Cardiac septum (tissue), 1 donor: ENCODE measurements at regions not wholly inside any gene's neighbourhood (a gene's known extent, or its start where the extent isn't known, plus 50 kb on each side); places are given as distances from the start of the nearest gene placed in this dataset.
"Not testable (repeated sequence)": the region's sequence is repeated elsewhere in the genome, so short reads cannot be mapped to it uniquely, and the experiment has no call there.

Experiments
- DNase-seq: peaks from one replicate; pipeline ENCODE4 v3.0.0-alpha.2; 2020; ENCODE audit warnings: low spot score
- intact Hi-C: fragments of 100-400 bp; cut with DNase I; formaldehyde crosslinking; loops from one replicate; pipeline ENCODE4 v1.14.0; 2022
- donor health status: DM: no; HTN: no; CAD: no.

- intact Hi-C loops = no loop called here
- DNase-seq = no peak
Measured at GRCh38 chr20:51935003-51935358, 132.7 kb upstream of the SALL4 start.

GRCh38 chr20:51934301-51935002, 132.1 kb upstream of the SALL4 start:
- intact Hi-C loops = no loop called here

GRCh38 chr20:51931371-51931781, 129.1 kb upstream of the SALL4 start:
- intact Hi-C loops = no loop called here
- no peak for DNase-seq

More at GRCh38 chr20:51934301-51935002, 132.1 kb upstream of the SALL4 start:
- DNase-seq = no peak

- DNase-seq = no peak
- intact Hi-C loops = no loop called here
Measured at GRCh38 chr20:51930775-51931174, 128.5 kb upstream of the SALL4 start.

- intact Hi-C loops = no loop called here
- DNase-seq = no peak
Measured at GRCh38 chr20:51928931-51929330, 126.6 kb upstream of the SALL4 start.

- DNase-seq, intact Hi-C loops: not testable (repeated sequence)
Measured at GRCh38 chr20:51927970-51928369, 125.6 kb upstream of the SALL4 start.

- DNase-seq = no peak
- intact Hi-C loops = no loop called here
Measured at GRCh38 chr20:51926670-51927305, 124.5 kb upstream of the SALL4 start.

GRCh38 chr20:51924509-51924908, 122.2 kb upstream of the SALL4 start:
- intact Hi-C loops = no loop called here
- no peak for DNase-seq

GRCh38 chr20:51923633-51924032, 121.3 kb upstream of the SALL4 start:
- no peak for DNase-seq
- intact Hi-C loops = no loop called here

- not testable (repeated sequence) for DNase-seq
Measured at GRCh38 chr20:51922812-51923211, 120.5 kb upstream of the SALL4 start.

GRCh38 chr20:51918561-51918960, 116.2 kb upstream of the SALL4 start:
- no peak for DNase-seq
- intact Hi-C loops = no loop called here

More at GRCh38 chr20:51922812-51923211, 120.5 kb upstream of the SALL4 start:
- intact Hi-C loops = not testable (repeated sequence)

GRCh38 chr20:51917886-51918535, 115.7 kb upstream of the SALL4 start:
- no peak for DNase-seq
- intact Hi-C loops = no loop called here

GRCh38 chr20:51916244-51916643, 113.9 kb upstream of the SALL4 start:
- intact Hi-C loops = no loop called here
- no peak for DNase-seq

GRCh38 chr20:51914758-51915157, 112.4 kb upstream of the SALL4 start:
- DNase-seq = no peak
- intact Hi-C loops = no loop called here

GRCh38 chr20:51910321-51911050, 108.2 kb upstream of the SALL4 start:
- DNase-seq = no peak
- intact Hi-C loops = no loop called here

GRCh38 chr20:51906679-51907078, 104.4 kb upstream of the SALL4 start:
- intact Hi-C loops = no loop called here

GRCh38 chr20:51906049-51906448, 103.7 kb upstream of the SALL4 start:
- intact Hi-C loops = no loop called here
- no peak for DNase-seq

More at GRCh38 chr20:51906679-51907078, 104.4 kb upstream of the SALL4 start:
- DNase-seq = no peak

- intact Hi-C loops = no loop called here
- no peak for DNase-seq
Measured at GRCh38 chr20:51902933-51903332, 100.6 kb upstream of the SALL4 start.

GRCh38 chr20:51900443-51900842, 98.1 kb upstream of the SALL4 start:
- no peak for DNase-seq
- intact Hi-C loops = no loop called here

- DNase-seq = no peak
- intact Hi-C loops = no loop called here
Measured at GRCh38 chr20:51899674-51900073, 97.4 kb upstream of the SALL4 start.
